HG03354 (cell line): ENCODE measurements at regions not wholly inside any gene's neighbourhood (a gene's known extent, or its start where the extent isn't known, plus 50 kb on each side); places are given as distances from the start of the nearest gene placed in this dataset.
"Not testable (repeated sequence)": the region's sequence is repeated elsewhere in the genome, so short reads cannot be mapped to it uniquely, and the experiment has no call there.

ENCODE experiments used
- ATAC-seq: cut with Tn5 transposase; IDR thresholded peaks from one replicate; pipeline ENCODE4 v1.9.1; 2021; ENCODE audit warnings: mild to moderate bottlenecking; ENCODE audit not compliant: unreplicated experiment, poor library complexity, severe bottlenecking

GRCh38 chr15:24733659-24734058, 58.1 kb downstream of the NPAP1 start:
- no peak for ATAC-seq

GRCh38 chr15:24734396-24734795, 58.8 kb downstream of the NPAP1 start:
- ATAC-seq, result no peak

GRCh38 chr15:24745290-24745689, 69.7 kb downstream of the NPAP1 start:
- no peak for ATAC-seq

- no peak for ATAC-seq
Observed at GRCh38 chr15:24746094-24746493, 70.5 kb downstream of the NPAP1 start.

- ATAC-seq, result no peak
Observed at GRCh38 chr15:24747376-24747775, 71.8 kb downstream of the NPAP1 start.

GRCh38 chr15:24748812-24749439, 73.4 kb downstream of the NPAP1 start:
- no peak for ATAC-seq

- no peak for ATAC-seq
Observed at GRCh38 chr15:24752354-24752753, 76.8 kb downstream of the NPAP1 start.

GRCh38 chr15:24756101-24756500, 80.5 kb downstream of the NPAP1 start:
- ATAC-seq, result no peak

- ATAC-seq, result no peak
Observed at GRCh38 chr15:24760066-24760465, 84.5 kb downstream of the NPAP1 start.

- no peak for ATAC-seq
Observed at GRCh38 chr15:24761704-24762302, 86.2 kb downstream of the NPAP1 start.

GRCh38 chr15:24763891-24764290, 88.3 kb downstream of the NPAP1 start:
- ATAC-seq, result no peak

GRCh38 chr15:24764375-24765171, 89.0 kb downstream of the NPAP1 start:
- no peak for ATAC-seq

GRCh38 chr15:24766511-24767133, 91.0 kb downstream of the NPAP1 start:
- ATAC-seq, result no peak

- ATAC-seq, result no peak
Observed at GRCh38 chr15:24772266-24772665, 96.7 kb downstream of the NPAP1 start.

- peak; percentile 92 for ATAC-seq
Observed at GRCh38 chr15:24772686-24773373, 97.3 kb downstream of the NPAP1 start.

GRCh38 chr15:24777307-24777706, 101.7 kb downstream of the NPAP1 start:
- no peak for ATAC-seq

GRCh38 chr15:24784506-24784905, 108.9 kb downstream of the NPAP1 start:
- no peak for ATAC-seq

- no peak for ATAC-seq
Observed at GRCh38 chr15:24786347-24786746, 110.8 kb downstream of the NPAP1 start.

- ATAC-seq, result not testable (repeated sequence)
Observed at GRCh38 chr15:24802624-24803023, 127.0 kb downstream of the NPAP1 start.

GRCh38 chr15:24819680-24820079, 135.1 kb upstream of the SNRPN start:
- no peak for ATAC-seq
